ENCODE measurements at regions not wholly inside any gene's neighbourhood (a gene's known extent, or its start where the extent isn't known, plus 50 kb on each side); places are given as distances from the start of the nearest gene placed in this dataset.

DNA sequence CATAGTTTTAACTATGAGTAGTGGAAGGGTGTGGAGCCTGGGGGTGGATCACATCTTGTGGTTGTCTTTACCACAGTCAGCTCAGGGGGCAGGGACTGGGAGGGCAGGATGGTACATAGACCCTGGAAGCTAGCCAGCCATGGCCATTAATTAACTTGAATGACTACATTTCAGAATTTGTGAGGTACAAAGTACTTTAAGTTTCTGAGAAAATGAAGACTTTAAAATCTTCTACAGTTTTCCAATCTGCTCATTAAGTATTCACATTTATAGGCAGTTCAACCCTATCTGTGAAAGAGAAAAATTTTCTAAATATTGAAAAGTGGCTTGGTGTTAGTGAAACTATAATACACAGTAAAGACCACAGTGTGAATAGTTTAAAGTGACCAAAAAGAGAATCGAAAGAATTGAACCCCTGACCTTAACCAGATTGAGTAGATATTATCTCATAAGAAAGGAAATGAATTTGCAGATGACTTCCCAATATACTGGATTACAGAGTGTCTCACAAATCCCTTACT lies 234.2 kb upstream of the MEF2C start:
- no peak for DNase-seq (ENCODE audit: low read depth in 2 of 3, low spot score in 1 of 3)

DNA sequence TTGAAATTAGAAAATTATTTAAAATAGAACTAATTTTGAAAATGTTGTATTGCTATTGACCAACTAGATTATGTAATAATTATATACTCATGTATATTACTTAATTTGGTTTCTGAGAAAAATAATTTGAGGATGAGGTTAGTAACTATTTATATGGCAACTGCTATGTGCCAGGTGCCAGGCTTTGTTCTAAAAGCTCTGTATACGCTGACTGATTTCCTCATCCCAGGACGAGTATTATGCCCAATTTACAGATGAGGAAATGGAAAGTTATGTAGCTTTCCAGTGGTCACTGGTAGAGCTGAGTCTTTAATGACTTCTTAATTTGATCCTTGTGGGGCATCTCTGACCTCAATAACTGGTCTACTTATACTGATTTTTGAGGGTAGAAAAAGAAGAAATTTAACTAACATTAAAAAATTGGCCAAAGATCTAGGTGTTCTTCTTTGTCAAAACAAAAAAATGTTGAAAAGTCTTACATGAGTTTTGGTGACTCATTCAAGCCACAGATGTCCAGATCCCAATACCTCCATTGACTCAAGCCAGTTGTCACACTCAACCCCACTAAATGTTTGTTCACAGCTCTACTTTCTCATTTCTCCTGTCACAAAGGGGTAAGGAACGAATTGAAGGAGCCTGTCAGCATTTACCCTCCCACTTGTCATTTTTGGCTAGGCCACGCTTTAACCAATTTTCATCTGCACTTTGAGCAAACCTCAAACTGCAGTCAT lies 228.1 kb upstream of the MEF2C start:
- DNase-seq (ENCODE audit: low read depth in 2 of 3, low spot score in 1 of 3), result no peak

DNA sequence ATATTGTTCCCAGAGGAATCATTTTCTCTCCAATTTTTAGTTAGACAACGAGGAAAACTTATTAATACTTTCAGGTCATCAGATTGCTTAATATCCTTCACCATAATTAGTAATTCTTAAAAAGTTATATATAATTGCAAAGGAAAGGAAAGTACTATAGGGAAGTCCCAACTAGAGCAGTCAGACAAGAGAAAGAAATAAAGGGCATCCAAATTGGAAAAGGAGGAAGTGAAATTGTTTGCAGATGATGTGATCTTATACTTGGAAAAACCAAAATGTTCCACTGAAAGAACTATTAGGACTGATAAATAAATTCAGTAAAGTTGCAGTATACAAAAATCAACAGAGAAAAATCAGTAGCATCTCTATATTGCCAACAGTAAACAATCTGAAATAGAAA lies 223.5 kb upstream of the MEF2C start:
- no peak for DNase-seq (ENCODE audit: low read depth in 2 of 3, low spot score in 1 of 3)

DNA sequence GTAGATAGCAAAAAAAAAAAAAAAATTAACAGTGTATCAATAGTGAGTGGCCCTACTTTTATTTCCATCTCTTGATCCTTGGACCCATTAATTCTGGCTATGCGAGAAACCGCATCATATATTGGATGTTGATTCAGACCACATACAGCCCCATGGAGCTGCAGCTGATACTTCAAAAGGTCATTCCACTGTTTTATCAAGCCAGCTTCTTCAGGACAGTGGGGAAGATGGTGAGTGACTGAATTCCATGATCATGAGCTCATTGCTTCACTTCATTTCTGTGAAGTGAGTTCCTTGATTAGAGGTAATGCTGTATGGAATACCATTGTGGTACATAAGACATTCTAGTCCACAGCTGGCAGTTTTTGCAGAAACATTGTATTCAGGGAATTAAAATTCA lies 222.9 kb upstream of the MEF2C start:
- DNase-seq (ENCODE audit: low read depth in 2 of 3, low spot score in 1 of 3), result no peak

DNA sequence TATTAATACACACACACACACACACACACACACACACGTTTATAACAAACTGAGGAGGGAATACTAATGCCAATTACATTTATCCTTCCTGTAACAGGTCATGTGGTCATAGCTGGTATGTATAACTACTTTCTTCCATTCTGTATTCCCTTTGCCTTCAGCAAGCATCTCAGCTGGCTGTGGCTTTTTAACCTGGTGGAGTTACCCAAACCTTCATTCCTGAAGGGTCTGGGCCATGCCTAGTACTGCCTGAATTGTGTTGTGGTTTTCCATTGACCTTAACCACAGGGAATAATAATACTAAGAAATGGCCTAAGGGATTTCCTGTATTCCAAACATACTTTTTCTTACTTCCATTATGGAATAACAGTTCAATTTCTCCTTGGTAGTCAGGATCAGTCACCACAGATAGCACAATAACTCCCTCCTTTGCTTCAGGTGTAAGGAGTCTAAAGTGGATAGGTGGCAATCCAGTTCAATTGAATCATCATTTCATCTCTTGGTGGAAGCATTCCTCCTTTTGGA lies 222.2 kb upstream of the MEF2C start:
- no peak for DNase-seq (ENCODE audit: low read depth in 2 of 3, low spot score in 1 of 3)

DNA sequence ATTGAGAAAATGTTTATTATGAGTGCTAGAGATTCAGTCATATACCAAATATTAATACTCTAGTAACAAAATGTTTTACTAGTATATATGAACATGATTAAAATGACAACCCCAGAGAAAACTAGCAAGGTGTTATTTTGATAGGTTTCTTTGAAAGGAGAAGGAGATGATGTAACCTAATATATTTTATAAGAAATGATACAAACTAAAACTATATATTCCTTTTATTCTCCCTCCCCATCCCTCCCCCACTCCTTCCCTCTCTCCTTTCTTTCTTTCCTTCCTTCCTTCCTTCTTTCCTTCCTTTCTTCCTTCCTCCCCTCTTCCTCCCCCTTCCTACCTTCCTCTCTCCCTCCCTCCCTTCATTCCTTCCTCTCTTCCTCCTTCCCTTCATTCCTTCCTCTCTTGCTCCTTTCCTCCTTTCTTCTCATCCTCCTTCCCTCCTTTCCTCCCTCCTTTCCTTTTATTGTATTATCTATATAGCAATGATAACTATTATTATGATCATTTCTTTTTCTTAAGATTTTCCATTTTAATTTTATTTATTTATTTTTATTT lies 215.3 kb upstream of the MEF2C start:
- DNase-seq (ENCODE audit: low read depth in 2 of 3, low spot score in 1 of 3), result no peak

DNA sequence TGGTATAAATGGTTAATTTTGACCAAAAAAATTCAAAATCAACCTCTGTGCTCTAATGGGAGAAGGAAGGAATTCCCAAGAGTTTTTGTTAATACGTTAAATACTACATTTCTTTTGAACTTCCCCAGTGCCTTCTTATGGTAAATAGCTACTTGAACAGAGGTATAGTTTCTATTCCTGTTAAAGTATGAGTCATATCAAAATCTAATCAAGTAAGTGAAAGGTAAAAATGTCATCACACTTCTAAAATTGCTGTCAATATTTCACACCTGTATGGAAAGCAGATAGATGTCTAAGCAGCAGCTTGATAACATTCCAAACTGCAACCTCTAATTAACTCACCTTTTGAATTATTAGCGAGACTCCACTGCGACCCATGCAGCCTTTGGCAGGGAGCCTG lies 214.1 kb upstream of the MEF2C start:
- no peak for DNase-seq (ENCODE audit: low read depth in 2 of 3, low spot score in 1 of 3)

DNA sequence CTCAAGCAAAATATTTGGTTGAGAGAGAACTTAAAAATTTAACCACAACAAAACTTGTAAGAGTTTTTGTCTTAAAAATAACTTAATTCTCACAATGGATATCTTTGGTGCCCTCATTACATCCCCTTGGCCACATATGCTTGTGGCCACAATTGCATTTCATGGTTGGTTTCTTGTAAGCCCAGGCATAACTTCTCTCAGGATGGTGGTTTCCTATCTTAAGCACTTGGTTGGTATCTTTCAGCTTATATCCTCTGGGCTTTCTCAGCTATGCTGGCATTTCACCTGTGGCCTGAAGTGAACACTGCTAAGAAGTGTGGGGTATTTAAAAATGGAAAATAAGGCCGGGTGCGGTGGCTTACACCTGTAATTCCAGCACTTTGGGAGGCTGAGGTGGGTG lies 212.4 kb upstream of the MEF2C start:
- DNase-seq (ENCODE audit: low read depth in 2 of 3, low spot score in 1 of 3), result no peak

DNA sequence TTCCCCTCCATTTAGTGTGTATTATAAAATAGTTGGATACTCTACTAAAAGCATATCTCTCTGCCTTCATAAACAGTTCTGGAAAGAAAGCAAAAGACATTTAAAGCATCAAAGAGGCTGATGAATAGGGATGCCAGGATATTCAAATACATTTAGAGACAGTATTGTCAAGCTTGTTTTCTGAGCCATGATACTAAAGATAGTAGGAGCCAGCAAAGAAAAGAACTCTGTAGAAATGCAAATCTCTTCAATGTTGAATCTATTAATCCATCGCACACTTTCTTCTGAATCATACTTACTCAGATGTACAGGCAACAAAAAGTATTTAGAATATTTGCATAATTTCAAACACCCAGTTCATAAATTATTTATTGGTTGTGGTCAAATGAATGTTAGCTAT lies 207.1 kb upstream of the MEF2C start:
- no peak for DNase-seq (ENCODE audit: low read depth in 2 of 3, low spot score in 1 of 3)

DNA sequence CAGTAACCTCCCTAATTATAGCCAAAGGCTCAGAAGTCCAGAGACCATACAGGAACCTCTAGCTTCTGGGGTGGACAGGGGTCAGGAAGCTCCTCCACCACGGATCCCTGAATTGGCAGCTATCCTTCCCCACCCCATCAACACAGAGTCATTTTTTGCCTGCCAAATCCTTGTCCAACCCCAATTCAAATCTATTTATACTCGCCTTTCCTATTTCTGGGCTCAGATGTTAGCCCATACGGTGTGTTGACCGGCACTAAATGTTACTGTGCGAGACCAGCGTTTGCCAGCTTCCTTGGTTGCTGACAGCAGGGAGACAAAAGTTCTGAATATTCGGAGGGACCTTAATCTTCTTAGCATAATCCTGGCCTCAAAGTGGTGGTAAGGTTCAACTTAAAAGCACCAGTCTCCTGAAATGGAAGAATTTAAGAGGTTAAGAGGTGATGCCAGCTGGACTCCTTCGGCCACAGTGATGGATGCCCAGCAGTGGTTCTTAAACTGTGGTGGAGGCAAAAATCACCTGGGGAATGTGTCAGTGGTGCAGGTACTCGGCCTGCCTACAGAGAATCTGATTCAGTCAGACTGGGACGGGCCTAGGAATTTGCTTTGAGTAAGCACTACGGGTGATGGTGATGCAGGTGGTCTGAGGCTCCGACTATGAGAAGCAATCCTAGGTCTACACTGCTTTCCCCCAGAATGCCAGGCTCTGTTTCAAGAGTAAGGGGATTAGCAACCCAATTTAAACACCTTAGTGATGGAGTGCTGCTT lies 204.8 kb upstream of the MEF2C start:
- no peak for DNase-seq (ENCODE audit: low read depth in 2 of 3, low spot score in 1 of 3)

DNA sequence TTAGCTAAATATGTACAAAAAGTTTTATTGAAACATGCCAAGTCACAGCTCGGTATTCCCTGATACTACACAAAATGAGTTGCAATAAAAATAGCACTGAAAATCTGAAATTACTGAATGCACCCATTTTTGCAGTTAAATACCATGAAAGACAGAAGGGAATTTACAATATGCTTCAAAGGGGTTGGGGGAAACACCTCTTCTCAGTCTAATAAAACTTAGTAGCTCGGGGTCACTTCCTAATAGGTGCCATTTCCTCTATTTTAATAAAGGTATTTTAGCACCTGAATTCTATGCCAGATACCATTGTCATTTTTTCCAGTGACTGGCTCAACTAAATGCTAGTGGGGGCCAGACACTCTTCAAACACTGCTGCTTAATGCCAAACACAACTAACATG lies 204.1 kb upstream of the MEF2C start:
- no peak for DNase-seq (ENCODE audit: low read depth in 2 of 3, low spot score in 1 of 3)

DNA sequence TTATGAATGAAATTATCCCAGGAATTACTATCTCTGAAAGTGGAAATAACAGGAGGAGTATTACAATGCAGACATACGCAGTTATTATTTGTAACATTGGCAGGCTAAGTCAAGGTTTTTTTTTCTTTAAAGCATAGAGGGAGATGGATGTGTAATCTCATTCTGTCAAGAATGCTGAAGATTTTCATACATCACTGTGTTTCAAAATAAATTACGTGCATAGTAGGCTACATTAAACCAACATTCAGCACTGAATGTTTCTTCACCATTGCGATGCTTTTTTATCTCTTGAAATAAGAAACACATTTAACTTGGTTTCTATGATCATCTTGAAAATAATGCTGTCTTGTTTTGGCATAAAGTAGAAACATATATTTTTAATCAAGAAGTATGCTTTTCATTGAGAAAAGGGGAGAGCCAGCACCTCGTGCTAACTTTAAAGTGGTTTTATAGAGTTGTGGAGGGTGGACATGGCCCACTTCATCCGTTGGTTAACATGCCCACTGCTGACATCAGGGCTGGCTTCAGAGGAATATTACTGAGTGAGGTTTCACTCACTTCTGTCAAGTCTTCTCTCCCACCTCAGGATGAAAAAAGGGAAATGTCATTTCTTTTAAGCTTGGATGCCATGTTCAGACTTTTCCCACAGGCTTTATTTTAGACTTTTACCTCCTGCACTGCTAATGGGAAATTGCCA lies 203.6 kb upstream of the MEF2C start:
- DNase-seq (ENCODE audit: low read depth in 2 of 3, low spot score in 1 of 3), result no peak

DNA sequence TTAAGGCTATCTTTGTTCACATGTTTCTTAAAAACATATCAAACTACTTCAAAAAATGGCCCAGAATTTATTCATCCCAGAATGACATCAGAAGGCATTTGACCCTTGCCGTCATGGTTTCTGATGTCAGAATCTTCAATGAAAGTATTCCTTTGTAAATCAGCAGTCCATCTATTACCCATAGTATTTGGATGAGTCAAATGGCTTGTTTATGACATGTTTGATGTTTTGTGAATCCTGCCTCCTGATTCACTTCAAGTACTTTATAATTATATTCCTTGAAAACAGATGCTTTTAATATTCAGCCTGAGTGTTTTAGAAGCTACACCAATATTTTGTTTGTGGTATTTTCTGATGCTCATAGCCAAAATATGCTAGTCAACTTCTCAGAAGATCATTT lies 200.8 kb upstream of the MEF2C start:
- no peak for DNase-seq (ENCODE audit: low read depth in 2 of 3, low spot score in 1 of 3)

DNA sequence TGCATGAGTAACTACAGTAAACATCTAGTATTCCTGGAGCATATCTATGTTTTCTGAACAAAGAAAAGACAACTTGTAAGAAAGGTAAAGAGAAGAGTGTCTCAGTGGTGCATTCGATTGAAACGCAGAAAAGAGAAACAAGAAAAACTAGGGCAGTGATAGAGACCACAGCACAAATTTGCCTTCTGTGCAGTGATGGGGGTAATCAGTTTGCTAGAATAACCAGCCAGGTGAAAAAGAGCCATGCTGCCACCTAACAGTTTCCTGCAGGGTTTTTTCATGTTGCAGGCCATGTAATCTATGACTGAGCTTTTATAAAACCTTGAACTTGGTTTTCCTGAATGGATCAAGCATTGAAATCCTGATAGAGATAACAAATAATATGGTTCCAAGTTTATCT lies 198.4 kb upstream of the MEF2C start:
- DNase-seq (ENCODE audit: low read depth in 2 of 3, low spot score in 1 of 3), result no peak

DNA sequence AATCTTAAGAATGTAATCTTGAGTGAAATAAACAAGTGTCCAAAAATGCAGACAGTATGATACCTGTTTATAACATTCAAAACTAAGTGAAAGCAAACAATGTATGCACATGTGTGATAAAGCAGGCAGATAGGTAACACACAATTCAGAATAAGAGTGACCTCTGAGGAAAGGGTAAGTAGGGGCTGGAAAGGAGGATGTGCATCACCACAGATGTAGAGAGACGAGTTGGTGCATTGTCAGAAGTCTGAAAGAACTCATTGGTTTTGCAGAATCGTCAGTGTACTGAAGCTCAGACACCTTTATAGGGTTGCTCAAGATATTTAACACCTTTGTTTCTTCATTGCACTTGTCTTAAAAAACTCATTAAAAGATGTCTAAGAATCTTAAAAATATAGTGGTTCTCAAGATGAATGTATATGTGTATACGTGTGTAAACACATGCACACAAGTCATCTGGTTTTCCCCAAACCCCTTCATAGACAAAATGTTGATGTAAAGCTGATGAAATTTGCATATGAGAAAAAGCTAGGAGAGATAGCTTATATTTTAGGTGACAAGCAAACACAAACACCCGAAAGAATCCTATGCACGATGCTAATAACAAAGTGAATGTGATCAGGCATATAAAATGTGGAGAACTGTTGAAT lies 197.6 kb upstream of the MEF2C start:
- DNase-seq (ENCODE audit: low read depth in 2 of 3, low spot score in 1 of 3), result no peak

DNA sequence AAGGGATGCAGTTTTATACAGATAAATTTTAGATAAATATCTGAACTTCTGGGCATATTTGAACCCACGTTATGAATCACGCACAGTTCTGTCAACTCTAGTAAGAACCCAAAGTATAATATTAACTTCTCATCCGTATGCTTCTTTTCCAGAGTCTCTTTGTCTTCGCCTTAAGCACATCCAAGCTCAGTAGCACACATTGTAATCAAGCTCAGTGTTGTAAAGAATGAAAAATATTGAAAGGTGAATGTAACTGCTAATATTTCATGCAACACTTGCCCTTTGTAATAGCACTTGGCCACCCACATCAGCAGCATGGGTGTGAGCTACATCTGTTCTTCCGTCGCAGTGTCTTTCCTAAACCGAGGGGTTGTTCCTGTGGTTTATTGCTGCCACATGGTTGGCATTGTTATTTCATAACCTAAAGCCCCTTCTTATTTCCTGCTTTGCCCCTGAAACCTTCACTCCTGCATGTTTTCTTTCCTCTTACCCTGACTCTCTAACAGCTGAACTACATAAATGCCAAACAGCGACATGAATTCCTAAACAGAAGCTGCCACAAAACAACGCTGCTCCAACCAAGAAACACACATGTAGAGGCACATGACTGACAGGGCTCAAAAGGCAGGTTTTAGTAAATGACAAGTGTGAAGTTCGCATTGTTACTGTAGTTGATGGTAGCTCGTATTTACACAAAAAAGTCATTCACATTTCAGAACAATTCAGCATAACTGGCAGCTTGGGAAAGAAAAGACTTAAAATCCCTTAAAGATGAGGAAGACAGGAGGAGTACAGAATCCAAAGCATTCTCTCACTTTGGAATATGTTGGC lies 190.1 kb upstream of the MEF2C start:
- DNase-seq (ENCODE audit: low read depth in 2 of 3, low spot score in 1 of 3), result no peak

DNA sequence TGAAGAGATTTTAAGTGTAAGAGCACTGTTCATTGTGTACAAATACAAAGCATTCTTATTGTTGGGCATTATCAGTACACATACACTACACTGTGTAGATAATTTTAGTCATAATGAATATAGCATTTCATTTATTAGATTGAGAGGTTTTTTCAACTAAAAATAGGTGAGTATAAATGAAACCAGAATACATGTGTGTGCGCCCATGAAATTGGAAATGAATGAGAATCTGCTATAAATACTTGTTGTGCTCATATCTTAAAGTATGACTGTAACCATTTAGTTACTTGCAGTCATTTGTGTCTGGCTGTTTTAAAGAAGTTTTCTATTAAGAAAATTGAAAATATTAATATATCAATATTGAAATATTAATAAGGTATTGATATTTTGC lies 189.0 kb upstream of the MEF2C start:
- no peak for DNase-seq (ENCODE audit: low read depth in 2 of 3, low spot score in 1 of 3)

DNA sequence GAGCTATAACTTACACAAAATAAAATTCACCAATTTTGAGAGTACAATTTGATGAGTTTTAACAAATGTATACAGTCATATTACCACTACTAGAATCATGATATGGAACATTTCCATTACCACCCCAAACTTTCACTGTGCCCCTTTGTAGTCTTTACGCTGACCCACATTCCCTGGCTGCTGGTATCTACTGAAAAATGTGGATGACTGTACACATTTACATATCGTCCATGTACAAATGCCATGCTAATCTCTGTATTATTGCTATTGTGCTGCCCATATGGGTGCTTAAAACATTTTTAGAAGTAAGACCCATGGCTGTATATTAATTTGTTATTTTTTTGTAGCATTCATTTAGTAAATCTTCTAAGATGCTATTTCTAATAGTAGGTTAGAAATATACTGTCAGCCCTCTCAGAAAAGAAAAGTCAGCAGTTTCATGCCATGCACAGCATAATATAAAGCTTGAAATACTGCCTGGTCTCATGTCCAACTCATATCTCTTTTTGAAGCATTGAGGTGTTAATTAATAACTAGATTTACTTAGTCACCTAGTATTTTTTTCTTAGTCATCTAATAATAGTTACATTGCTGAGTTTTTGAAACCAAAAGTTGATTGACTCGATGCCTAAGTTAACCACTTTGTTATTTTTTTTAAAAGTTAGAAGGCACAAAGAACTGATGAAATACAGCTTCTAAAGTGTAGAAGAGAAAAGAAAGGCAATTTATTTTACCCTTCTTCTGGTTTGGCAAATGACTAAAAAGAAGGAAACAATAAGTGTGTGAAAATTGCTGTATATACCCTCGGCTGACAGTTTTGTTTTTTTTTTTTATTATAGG lies 188.3 kb upstream of the MEF2C start:
- no peak for DNase-seq (ENCODE audit: low read depth in 2 of 3, low spot score in 1 of 3)

DNA sequence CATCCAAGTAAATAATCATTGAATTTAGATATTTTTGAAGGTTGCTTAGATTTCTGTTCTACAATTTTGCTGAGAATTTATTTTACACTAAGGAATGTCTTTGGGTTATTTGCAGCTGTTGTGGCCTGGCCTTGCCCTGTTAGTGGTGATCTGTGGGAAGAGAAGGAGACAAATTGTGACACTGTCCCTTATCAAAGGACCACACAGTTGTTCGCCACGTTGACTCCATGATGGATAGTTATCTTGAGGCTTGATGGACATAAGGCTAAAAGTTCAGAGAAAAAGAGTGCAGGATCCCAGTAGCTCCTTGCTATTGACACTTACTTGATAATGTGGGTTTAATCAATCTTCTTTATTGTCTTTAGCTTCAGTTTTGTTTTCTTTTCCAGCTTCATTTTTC lies 186.6 kb upstream of the MEF2C start:
- DNase-seq (ENCODE audit: low read depth in 2 of 3, low spot score in 1 of 3), result no peak

All from stimulated activated CD4-positive, alpha-beta T cell treated with anti-CD3 and anti-CD28 coated beads, Interleukin-12 subunit alpha, Interleukin-12 subunit beta, amount 100 ng/mL, for 48 hours (primary cell).